HG02852 (cell line): ENCODE measurements at regions not wholly inside any gene's neighbourhood (a gene's known extent, or its start where the extent isn't known, plus 50 kb on each side); places are given as distances from the start of the nearest gene placed in this dataset.
"Not testable (repeated sequence)": the region's sequence is repeated elsewhere in the genome, so short reads cannot be mapped to it uniquely, and the experiment has no call there.

Experiments used
- ATAC-seq: cut with Tn5 transposase; IDR thresholded peaks from one replicate; pipeline ENCODE4 v1.9.1; 2021; ENCODE audit warnings: mild to moderate bottlenecking, moderate library complexity; ENCODE audit not compliant: unreplicated experiment

DNA sequence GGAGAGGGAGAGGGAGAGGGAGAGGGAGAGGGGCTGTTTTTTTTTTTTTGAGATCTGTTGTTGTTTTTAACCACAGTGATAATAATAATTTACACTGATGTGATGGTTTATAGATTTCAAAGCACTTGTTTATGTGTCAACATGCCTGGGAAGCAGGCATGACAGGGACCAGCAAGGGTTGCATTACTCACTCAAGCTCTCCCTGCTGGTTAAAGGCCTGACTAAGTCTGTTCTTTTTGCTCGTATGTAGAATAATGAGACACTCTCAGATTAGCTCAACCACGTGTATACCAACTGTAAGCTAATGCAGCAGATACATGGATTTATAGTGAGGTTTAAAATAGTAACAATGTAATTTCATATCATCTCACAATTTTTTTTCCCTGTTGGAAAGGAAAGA lies 134.6 kb upstream of the BOD1L1 start:
- ATAC-seq = no peak

DNA sequence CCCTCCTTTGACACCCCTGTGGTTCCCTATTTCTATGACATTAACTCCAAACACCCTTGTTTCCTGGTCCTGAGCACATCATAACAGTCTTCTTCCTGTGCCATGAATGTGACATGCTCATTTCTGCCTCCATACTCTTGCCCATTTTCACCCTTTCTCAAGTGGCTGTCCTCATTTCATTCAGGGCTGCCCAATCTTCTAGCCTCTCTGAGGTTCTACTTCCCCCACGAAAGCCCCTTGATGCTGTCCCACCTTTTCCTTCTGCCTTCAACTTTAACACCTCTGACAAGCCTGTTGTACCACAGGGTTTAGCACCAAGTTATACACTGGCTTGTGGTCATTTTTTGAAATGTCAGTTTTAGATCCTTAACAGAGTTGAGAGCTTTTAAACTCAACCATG lies 136.2 kb upstream of the BOD1L1 start:
- no peak for ATAC-seq

DNA sequence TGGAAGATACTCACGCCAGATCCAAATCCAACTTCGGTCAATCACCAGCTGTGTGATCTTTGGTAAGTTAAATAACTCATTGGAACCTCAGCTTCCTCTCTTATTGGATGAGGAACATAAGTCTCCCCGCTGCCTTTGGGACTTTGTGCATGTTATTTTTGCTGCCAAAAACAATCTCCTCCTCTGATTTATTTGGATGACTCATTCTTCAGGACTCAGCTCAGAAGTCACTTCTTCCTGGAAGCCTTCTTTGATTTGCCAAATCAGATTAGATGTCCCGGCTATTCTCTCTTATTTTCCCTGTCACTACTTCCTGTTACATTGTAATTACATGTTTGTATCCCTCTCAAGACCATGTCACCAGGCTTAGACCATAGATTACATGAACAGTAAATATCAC lies 138.0 kb upstream of the BOD1L1 start:
- ATAC-seq = no peak

DNA sequence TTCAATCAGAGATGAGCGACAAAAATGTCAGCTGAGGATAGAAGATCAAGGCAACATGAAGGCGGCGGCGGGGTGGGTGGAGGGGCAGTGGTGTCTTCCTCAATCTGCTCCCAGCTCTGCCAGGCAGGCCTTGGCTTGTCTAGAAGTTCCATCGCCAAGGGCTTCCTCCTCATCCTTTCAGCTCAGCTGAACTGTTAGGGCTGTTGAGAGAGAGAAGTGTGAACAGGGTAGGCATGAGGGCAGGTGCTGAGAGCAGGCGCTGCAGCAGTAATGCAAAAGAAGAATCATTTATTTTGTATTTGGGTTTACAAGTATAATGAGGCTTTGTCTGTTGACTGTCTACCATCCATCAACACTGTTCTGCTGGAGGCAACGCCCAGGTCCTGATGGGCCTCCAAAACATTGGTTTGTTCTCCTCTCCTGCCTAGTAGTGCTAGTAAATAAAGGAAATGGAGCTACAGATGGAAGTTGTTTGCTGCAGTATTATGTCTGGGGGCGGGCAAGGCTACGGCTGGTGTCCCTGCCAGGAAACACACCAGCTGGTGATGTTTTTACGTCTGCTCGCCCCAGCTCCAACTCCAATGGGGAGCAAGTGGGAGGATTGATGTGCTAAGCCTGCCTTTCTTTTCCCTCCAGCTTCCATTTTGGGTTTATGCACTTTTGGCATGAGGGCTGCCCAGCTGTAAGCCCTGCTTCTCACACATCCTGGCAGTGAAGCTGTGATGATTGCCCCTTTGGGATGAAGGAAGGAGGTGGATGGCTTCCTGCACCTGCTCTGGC lies 139.4 kb upstream of the BOD1L1 start:
- ATAC-seq = no peak

DNA sequence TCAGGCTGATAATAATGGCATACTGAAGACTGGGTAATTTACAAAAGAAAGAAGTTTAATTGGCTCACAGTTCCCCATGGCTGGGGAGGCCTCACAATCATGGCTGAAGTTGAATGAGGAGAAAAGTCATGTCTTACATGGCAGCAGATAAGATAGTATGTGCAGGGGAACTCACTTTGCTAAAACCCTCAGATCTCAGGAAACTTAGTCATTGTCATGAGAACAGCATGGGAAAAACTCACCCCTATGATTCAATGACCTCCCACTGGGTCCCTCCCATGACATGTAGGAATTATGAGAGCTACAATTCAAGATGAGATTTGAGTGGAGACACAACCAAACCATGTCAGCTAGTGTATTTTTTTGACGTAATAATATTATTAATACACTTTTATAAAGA lies 149.8 kb upstream of the BOD1L1 start:
- ATAC-seq = no peak

DNA sequence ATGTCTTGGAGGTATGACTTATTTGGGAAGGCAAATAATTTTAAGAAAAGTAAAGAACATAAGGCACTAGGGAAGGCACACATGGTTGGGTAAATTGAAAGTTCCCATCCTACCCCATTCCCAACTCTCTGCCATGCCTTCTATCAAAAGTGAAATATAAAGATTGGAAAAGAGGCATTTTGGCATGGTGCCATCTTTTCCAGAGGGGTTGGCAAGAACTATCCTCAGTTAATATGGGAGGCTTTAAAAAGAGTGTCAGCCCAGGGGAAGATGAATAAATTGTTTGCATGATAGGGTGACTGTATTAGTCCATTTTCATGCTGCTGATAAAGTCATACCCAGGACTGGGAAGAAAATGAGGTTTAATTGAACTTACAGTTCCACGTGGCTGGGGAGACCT lies 150.8 kb upstream of the BOD1L1 start:
- ATAC-seq = no peak

DNA sequence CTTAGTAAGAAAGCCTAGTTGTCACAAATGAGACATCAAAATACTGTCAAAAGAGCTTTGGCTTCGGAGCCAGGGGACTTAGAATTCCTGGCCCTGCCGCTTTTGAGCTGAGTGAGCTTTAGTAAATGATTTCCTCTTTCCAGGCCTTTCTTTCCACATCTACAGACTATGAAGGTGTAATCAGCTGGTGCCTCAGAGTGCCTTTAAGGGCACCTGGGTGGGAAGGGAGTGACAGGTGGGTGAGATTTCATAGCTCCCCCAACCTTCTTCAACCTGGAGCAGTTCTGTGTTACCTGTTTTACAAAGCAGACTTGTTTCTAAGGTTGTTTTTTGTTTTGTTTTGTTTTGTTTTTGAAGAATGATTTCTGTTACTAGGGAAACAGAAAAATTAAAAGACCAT lies 154.7 kb upstream of the BOD1L1 start:
- no peak for ATAC-seq

DNA sequence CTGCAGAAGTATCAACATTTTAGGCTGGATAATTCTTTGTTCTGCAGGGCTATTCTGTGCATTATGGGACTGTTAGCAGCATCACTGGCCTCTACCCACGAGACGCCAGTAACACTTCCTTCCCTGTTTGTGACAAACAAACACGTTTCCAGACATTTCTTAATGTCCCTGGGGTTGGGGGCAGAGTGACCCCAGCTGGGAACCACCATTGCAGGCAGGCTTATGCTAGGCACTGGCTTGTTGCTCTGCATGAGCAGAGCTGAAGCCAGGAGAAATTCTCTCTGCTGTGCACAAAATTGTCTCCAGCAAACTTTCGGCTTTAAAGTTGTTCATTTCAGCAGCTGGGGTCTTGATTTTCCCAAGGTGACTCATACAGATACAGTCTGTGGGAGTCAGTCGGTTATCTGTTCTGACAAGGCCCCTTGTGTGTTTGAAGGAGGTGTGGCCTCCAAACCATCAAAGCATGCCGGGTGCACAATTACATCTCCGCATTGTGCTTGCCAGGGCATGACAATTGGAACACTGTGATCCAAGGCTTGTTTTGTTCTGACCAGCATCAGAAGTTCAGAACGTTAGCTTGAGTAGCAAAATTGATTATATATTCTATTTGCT lies 156.4 kb upstream of the BOD1L1 start:
- peak; percentile 93 for ATAC-seq

DNA sequence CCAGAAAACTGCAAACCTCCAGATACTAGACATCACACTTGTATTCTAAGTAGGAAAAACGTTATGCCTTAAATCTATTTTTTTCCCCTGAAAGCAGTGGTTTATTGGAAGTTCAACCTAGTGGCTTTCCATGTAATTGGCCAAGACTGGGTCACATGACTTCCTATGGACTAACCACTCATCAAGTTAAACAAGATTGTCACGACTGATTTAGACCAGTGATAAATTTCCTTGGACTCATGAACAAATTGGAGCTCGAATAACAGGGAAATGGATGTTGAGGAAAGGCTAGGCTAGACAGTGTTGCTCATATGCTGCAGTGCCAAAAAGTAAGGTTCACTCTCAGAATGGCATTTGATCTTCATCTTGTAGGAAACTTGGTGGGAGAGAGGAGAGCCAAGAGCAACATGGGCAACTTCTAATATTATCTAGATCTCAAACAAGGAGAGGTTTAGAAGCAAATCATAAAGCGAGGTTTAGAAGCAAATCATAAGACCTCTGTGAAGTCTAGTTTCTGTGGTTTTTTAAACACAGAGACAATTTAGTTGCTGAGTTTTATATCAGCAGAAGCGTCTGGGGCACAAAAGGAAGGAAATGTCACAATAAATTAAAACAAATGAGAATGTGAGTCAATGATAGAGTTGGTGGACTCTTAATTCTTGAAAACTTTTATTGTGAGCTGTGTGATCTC lies 165.6 kb upstream of the BOD1L1 start:
- ATAC-seq = no peak

DNA sequence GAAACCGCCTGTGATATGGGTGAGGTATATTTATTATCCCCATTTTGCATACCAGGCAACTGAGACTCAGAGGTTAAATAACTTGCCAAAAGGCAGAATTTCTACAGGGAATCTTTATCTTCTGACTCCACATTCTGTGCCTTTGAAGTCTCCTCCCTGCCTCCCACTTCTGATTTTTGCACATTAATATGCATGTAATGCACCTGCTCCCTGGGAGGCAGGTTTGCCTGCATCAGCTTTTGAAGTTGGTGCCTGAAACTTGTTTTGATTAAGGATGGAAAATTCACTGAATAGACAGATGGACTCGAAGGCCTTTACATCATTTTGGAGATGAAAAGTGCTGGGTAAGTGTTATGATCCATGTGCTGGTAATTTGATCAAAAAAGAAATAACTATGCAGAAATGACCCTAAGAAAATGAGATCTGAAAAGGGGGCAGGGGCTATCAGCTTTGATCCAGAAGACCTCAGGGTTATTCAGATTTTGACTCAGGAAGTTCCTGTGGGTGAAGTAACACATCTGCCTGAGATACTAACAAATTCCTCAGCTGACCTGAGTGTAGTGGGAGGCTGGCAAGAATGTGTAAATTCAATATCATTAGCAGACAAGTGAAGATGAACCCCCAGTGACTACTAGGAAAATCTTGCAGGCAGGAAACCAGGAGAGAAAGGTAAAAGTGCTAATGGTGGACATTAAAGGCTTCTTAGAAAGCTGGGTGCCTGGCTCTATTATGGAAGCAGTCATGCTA lies 167.5 kb upstream of the BOD1L1 start:
- ATAC-seq = no peak

DNA sequence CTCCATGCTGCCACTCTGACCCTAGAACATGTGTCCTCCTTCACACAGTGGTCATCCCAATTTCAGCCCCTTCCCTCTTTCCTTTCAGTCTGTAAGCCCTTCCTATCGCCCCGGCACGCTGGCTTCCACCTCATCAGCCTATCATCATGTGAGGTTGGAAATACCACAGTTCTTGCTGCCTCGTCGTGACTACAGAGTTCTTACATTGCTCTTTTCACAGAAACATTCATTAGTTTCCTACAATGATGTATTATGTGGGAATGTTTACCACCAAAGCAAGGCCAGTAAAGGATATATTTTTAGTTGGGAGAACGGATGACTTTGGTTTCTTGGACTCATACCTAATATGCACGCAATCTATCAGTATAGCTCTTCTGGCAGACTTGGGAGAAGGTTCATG lies 169.5 kb upstream of the BOD1L1 start:
- ATAC-seq = no peak

DNA sequence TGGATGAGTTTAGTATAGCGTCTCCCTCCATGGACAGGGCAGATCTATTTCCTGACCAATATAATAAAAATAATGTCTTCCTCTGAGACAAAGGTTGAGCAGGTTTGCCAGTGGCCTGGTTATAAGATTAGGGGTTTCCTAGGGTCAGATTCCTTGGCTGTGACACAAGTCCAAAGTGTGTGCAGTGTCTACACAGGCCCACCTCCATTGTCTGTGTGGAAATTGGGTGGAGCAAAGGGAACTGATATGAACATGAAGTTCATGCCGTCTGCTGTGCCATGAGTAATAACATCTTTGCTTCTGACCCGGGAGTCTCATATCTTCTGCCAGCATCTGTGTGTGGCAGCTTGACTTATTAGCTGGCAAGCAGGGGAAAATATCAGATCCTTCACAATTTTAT lies 187.7 kb upstream of the BOD1L1 start:
- no peak for ATAC-seq

DNA sequence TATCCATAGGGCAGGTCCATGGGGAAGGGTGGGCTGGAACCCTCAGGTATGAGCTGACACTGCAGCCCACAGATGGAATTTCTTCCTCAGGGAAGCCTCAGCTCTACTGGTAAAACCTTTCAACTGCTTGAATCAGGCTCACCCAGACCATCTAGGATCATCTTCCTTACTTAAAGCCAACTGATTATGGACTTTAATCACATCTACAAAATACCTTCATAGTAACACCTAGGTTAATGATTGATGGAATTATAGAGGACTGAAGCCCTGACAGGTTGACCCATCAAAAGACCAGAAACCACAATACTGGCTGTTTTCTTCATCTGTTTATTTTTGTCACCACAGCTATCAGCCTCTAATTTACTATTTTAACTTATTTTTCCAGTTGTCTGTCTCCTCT lies 188.9 kb upstream of the BOD1L1 start:
- no peak for ATAC-seq

DNA sequence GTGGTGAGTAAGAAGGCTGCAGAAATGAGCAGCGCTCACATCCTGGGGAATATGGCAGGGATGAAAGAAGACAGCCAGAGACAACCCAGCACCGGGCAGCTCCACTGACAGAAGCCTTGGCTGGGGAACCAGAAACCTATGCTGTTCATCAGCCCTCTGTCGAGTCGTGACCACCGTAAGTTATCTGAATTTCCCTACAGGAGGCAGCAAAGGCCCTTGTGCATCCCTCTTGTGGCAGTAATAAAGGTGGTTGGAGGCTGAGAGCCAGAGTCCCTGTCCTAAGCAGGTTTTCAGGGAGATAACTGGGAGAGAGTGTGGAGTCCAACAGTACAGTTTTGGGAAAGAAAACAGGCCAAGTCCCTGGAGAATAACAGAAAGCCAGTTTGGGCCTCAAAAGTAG lies 194.0 kb upstream of the BOD1L1 start:
- no peak for ATAC-seq

DNA sequence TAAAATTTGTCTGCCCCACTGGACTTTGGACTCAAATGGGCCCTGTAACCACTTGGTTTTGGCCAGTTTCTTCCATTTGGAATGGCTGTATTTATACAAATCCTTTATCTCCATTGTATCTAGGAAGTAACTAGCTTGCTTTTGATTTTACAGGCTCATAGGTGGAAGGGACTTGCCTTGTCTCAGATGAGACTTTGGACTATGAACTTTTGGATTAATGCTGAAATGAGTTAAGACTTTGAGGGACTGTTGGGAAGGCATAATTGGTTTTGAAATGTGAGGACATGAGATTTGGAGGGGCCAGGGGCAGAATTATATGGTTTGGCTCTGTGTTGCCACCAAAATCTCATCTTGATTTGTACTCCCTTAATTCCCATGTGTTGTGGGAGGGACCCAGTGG lies 198.3 kb upstream of the BOD1L1 start:
- ATAC-seq = not testable (repeated sequence)

DNA sequence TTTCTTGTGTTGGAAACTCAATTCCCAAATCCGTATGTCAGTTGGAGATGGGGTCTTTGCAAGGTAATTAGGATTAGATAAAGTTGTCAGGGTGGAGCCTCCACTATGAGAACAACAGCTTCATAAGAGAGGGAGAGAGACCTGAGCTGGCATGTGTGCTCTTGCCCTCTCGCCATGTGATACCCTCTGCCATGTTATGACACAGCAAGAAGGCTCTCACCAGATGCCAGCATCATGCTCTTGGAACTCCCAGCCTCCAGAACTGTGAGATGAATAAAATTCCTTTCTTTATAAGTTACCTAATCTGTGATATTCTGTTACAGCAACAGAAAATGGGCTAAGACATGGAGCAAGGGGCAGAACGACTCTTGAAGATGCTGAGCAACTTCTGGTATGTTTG lies 201.9 kb upstream of the BOD1L1 start:
- no peak for ATAC-seq

DNA sequence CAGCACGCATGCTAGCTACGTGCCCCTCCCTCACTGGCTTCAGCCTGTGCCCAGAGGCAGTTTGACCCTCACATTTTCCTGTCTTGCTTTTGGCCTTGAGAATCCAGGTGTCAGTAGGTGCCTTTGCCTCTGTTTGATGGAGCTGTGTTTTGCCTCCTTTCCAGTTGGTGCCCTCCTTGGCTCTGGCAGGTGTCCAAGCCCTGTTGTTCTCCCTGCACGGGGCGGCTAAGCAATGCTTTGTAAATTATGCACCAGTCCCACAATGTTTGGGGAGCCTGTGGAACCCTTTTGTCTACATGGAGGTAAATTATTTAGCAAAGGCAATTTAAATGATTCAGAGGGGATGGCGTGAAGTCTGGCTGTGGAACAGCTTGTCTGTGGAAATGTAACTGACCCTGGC lies 202.9 kb upstream of the BOD1L1 start:
- ATAC-seq = no peak

DNA sequence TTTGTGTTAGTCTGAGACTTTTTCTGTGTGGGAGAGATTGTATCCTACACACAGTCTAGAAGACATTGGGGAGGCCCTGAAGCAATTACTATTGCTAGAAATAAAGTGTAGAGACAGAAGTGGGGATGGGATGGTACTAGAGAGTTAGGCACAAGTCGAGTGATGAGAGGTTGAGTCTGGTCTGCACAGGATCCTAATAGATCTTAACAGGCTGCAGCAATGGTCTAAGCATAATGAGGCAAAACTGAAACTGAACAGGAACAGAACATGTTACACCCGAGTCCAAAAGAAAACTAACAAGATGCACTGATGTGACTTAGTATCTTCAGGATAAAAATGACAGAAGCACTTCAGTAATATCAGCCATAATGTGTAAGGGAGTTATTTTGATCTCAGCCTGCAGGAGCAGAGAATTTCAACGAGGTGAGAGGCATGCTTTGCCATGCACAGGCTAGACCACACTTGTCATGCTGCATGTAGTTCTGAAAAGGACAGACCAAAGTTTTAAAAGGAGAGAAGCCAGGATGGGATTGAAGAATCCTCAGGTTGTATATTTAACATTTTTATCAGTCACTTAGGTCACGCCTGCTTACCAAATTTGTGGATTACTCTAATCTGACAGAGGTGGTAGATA lies 205.8 kb upstream of the BOD1L1 start:
- ATAC-seq = no peak

DNA sequence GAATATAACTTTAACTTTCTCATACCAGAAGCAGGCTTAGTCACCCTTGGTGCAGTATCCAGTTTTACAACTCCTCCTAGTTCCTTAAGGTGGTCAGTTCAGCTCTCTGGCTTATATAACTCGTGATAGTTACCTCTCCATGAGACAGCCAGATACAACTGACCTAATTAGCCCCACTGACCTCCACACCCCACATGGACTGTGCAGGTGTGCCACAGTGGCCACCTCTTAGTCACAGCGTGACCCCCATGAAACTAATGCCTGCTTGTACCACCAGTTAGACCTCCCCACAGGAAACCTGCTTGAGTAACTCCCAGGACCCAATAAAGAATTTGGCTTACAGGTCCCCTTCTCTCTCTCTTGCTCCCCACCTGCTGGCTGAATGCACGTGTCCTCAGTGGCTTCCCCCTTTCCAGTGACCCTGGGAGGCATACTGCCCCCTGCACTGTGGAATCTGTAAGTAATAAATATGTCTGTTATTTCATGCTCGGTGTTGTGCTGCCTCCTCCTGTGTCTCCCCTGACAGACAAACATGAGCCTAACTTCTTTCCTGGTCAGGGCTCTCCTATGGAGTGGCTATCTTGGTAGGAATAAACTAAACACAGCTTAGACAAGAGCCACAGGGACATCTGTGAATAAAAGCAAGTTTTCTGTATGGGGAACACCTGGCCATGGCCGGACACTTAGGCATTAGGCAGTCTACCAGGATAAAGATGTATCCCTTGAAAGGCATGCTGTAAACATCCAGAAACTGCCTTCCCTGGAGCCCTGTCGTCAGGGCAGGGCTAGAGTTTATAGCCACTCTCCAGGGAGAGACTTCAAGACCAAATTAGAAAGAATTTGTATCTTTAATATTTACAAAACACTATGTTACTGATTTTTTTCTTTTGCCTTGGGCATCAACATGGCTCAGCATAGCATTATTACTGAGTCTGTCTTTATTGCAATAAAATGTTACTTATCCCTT lies 209.7 kb upstream of the BOD1L1 start:
- no peak for ATAC-seq
